ENCODE measurements at regions not wholly inside any gene's neighbourhood (a gene's known extent, or its start where the extent isn't known, plus 50 kb on each side); places are given as distances from the start of the nearest gene placed in this dataset. TPM values are rescaled to one million over a fixed set of nuclear protein-coding genes. Genes with fewer than 3 reads are reported as not detected.

Small RNA genes in the stretch of these regions (small RNA-seq; reads per million reads assigned to genes)
- not detected for gene FO393413.1
- not detected for gene RNU7-65P

Data from GM12878 (cell line).